NB4 (cell line): ENCODE measurements at regions not wholly inside any gene's neighbourhood (a gene's known extent, or its start where the extent isn't known, plus 50 kb on each side); places are given as distances from the start of the nearest gene placed in this dataset.

Source experiments
- TF ChIP-seq, protein P1 (sequence below): IDR thresholded peaks from one replicate; pipeline ENCODE4 v1.5.1; 2012; ENCODE audit warnings: low read depth, low read length
- TF ChIP-seq, protein P2 (sequence below): IDR thresholded peaks from 2 replicates; pipeline ENCODE4 v1.6.1; 2011; ENCODE audit warnings: low read depth, low read length

DNA sequence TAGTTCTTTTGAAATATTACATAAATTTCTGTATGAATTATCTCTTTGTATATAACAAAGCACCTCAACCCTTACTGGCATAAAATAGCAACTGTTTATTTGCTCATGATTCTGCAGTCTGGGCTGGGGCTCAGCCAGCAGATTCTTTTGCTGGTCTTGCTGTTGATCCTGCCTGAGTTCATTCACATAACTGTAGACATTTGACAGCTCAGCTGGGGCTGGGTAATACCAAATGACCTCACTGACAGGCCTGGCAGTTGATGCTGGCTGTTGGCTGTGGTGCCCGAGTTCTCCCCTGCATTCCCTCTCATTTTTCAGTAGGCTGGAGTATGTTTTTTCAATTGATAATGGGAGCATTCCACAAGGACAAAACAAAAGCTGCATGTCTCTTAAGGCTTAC, 449.9 kb upstream of the GOLIM4 start:
- TF ChIP-seq, protein P1, sequence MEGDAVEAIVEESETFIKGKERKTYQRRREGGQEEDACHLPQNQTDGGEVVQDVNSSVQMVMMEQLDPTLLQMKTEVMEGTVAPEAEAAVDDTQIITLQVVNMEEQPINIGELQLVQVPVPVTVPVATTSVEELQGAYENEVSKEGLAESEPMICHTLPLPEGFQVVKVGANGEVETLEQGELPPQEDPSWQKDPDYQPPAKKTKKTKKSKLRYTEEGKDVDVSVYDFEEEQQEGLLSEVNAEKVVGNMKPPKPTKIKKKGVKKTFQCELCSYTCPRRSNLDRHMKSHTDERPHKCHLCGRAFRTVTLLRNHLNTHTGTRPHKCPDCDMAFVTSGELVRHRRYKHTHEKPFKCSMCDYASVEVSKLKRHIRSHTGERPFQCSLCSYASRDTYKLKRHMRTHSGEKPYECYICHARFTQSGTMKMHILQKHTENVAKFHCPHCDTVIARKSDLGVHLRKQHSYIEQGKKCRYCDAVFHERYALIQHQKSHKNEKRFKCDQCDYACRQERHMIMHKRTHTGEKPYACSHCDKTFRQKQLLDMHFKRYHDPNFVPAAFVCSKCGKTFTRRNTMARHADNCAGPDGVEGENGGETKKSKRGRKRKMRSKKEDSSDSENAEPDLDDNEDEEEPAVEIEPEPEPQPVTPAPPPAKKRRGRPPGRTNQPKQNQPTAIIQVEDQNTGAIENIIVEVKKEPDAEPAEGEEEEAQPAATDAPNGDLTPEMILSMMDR: no peak
- TF ChIP-seq, protein P2, sequence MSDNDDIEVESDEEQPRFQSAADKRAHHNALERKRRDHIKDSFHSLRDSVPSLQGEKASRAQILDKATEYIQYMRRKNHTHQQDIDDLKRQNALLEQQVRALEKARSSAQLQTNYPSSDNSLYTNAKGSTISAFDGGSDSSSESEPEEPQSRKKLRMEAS: no peak
